ENCODE measurements at regions not wholly inside any gene's neighbourhood (a gene's known extent, or its start where the extent isn't known, plus 50 kb on each side); places are given as distances from the start of the nearest gene placed in this dataset.

DNA sequence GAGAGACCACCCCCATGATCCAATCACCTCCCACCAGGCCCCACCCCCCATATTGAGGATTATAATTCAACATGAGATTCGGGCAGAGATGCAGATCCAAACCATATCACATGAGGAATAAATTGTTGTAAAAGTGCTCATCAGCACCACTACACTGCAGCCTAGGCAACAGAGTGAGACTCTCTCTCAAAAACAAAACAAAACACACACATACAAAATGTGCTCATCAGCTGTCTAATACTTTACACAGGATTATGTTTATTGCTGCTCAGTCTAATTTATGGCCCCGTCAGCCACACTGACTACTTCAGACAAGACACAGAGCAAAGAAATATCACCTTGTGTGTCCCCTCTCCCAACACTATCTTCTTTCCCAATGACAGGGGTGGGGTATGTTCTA lies 72.9 kb upstream of the PPM1J start:
- Histone ChIP-seq H3K9me3 (ENCODE audit: control insufficient read depth in 5 of 5, low read length in 5 of 5) (no peaks in the 10 kb centered on the region), H3K27ac (ENCODE audit: low read depth, low read length) (no peak overlapping the region), H3K36me3 (ENCODE audit: control insufficient read depth in 5 of 5, insufficient read depth in 5 of 5, low read length in 5 of 5) (no peaks in the 10 kb centered on the region), H3K27me3 (ENCODE audit: control insufficient read depth in 5 of 5, insufficient read depth in 4 of 5, low read length in 5 of 5) (no peaks in the 10 kb centered on the region), H3K4me1 (ENCODE audit: control insufficient read depth in 5 of 5, insufficient read depth in 5 of 5, low read length in 5 of 5) (no peaks in the 10 kb centered on the region), H3K4me3 (ENCODE audit: low read depth in 1 of 5, low read length in 5 of 5) (no peak overlapping the region), H3K9ac (ENCODE audit: low read length in 5 of 5) (no peak overlapping the region)

DNA sequence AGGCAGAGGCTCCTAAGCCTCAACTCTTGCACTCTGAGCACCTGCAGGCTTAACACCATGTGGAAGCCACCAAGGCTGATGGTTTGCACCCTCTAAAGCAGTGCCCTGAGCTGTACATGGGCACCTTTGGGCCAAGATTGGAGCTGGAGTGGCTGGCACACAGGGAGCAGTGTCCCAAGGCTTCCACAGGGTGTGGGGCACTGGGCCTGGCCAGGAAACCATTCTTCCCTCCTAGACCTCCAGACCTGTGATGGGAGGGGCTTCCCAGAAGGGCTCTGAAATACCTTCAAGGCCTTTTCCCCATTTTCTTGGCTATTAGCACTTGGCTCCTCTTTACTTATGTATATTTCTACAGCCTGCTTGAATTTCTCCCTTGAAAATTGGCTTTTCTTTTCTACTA lies 67.9 kb upstream of the PPM1J start:
- Histone ChIP-seq H3K36me3 (ENCODE audit: control insufficient read depth in 5 of 5, insufficient read depth in 5 of 5, low read length in 5 of 5) (no peaks in the 10 kb centered on the region), H3K9ac (ENCODE audit: low read length in 5 of 5) (no peak overlapping the region), H3K4me3 (ENCODE audit: low read depth in 1 of 5, low read length in 5 of 5) (no peak overlapping the region), H3K4me1 (ENCODE audit: control insufficient read depth in 5 of 5, insufficient read depth in 5 of 5, low read length in 5 of 5) (no peaks in the 10 kb centered on the region), H3K27ac (ENCODE audit: low read depth, low read length) (no peak overlapping the region), H3K27me3 (ENCODE audit: control insufficient read depth in 5 of 5, insufficient read depth in 4 of 5, low read length in 5 of 5) (no peaks in the 10 kb centered on the region), H3K9me3 (ENCODE audit: control insufficient read depth in 5 of 5, low read length in 5 of 5) (no peaks in the 10 kb centered on the region)

DNA sequence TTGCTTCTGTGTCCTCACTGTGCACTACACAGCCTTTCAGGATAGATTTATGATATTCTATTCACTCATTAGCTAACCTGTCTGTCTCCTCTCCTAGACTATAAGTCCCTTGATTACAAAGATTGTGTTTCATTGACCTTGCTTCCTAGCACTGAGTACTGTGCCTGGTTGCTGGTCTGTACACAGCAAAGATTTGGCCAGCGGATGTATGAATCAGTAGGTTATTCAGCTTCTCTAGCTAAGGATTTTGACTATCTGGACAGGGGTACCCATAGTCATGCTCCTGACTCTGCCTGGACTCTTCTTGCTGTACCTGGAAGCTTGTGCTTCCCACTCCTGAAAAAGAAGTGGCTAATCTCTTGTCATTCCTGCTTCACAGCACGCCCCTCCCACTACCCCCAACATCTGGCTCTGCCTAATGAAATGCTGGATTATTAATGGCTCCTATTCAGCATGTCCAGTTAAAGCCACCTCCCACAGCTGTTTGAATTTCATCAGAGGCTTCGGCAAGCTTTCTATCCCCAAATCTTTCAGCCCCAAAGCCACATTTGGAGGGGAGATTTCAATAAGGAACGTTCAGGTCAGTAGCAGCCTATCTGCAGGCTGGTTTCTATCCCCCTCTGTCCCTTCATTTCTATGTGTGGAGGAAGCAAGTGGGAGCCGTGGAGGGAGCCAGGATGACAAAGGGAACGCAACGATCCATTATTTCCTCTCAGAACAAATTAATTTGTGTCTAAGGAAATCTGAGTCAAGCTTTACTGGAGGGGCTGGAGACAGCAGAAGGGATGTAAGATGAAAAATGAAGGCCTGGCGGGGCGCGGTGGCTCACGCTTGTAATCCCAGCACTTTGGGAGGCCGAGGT lies 64.8 kb upstream of the PPM1J start:
- Histone ChIP-seq H3K9ac (ENCODE audit: low read length in 5 of 5) (no peak overlapping the region), H3K36me3 (ENCODE audit: control insufficient read depth in 5 of 5, insufficient read depth in 5 of 5, low read length in 5 of 5) (no peaks in the 10 kb centered on the region), H3K27ac (ENCODE audit: low read depth, low read length) (no peak overlapping the region), H3K4me1 (ENCODE audit: control insufficient read depth in 5 of 5, insufficient read depth in 5 of 5, low read length in 5 of 5) (no peaks in the 10 kb centered on the region), H3K27me3 (ENCODE audit: control insufficient read depth in 5 of 5, insufficient read depth in 4 of 5, low read length in 5 of 5) (no peaks in the 10 kb centered on the region), H3K4me3 (ENCODE audit: low read depth in 1 of 5, low read length in 5 of 5) (no peak overlapping the region), H3K9me3 (ENCODE audit: control insufficient read depth in 5 of 5, low read length in 5 of 5) (no peaks in the 10 kb centered on the region)

DNA sequence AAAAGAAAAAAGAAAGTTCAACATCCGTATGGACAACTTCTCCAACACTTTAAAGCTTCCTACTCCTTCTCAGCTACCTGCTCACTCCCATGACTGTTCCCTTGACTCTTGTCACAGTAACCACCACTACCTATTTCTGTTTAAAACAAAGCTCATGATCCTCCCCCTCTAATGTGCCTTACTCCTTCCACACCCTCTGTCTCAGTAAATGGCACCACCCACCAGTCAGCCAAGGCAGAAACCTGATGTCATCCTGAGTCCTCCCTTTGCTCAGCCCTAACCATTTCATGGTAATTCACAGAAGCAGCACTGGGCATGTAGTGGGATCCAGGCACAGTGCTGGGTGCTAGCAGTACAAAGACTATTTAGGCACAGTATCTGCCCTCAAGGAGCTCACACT lies 63.0 kb upstream of the PPM1J start:
- H3K9me3 ChIP-seq (ENCODE audit: control insufficient read depth in 5 of 5, low read length in 5 of 5) = no peaks in the 10 kb centered on the region
- no peaks in the 10 kb centered on the region for H3K27me3 ChIP-seq (ENCODE audit: control insufficient read depth in 5 of 5, insufficient read depth in 4 of 5, low read length in 5 of 5)
- H3K36me3 ChIP-seq (ENCODE audit: control insufficient read depth in 5 of 5, insufficient read depth in 5 of 5, low read length in 5 of 5) = no peaks in the 10 kb centered on the region
- H3K4me1 ChIP-seq (ENCODE audit: control insufficient read depth in 5 of 5, insufficient read depth in 5 of 5, low read length in 5 of 5) = no peaks in the 10 kb centered on the region
- H3K4me3 ChIP-seq (ENCODE audit: low read depth in 1 of 5, low read length in 5 of 5) = no peak overlapping the region
- H3K9ac ChIP-seq (ENCODE audit: low read length in 5 of 5) = no peak overlapping the region
- no peak overlapping the region for H3K27ac ChIP-seq (ENCODE audit: low read depth, low read length)

DNA sequence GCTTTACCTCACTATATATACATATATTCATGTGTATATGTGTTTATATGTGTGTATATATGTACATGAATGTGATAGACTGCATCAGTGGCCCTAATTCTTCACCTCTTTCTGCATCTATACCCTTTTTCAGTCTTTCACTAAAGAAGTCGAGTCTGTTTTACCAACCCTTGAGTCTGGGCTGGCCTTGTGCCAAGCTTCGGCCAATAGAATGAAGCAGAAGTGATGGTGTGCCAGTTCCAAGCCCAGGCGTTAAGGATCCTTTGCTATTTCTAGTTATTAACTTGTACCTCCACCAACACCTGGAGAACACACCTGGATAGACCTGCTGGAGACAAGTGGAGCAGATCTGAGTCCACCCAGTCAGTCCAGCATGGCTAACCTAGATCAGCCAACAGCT lies 61.6 kb upstream of the PPM1J start:
- H3K36me3 ChIP-seq (ENCODE audit: control insufficient read depth in 5 of 5, insufficient read depth in 5 of 5, low read length in 5 of 5) = no peaks in the 10 kb centered on the region
- no peaks in the 10 kb centered on the region for H3K9me3 ChIP-seq (ENCODE audit: control insufficient read depth in 5 of 5, low read length in 5 of 5)
- H3K9ac ChIP-seq (ENCODE audit: low read length in 5 of 5) = no peak overlapping the region
- peaks cover 0 to 4% (median 0%) of the 10 kb centered on the region in 5 donors for H3K27me3 ChIP-seq (ENCODE audit: control insufficient read depth in 5 of 5, insufficient read depth in 4 of 5, low read length in 5 of 5)
- H3K4me1 ChIP-seq (ENCODE audit: control insufficient read depth in 5 of 5, insufficient read depth in 5 of 5, low read length in 5 of 5) = no peaks in the 10 kb centered on the region
- no peak overlapping the region for H3K27ac ChIP-seq (ENCODE audit: low read depth, low read length)
- H3K4me3 ChIP-seq (ENCODE audit: low read depth in 1 of 5, low read length in 5 of 5) = no peak overlapping the region

DNA sequence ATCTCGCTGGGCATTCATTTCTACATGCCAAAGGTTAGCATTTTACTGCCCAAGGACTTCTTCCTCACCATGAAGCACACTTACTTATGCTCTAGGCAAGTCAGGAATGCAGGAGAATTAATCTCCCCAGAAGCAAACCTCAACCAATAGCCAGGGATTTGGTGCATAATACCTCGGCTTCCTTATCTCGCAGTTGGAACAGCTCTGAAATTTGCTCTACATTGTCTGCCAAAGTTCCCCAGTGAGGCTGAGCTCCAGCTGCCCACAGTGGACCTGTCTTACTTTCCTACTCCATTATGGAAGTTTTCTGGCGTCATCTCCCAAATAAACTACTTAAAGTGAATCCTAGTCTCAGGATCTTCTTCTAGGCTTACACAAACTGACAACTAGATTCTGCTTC lies 57.6 kb upstream of the PPM1J start:
- Histone ChIP-seq H3K9me3 (ENCODE audit: control insufficient read depth in 5 of 5, low read length in 5 of 5) (peaks cover 0 to 2% (median 0%) of the 10 kb centered on the region in 5 donors), H3K9ac (ENCODE audit: low read length in 5 of 5) (no peak overlapping the region), H3K4me3 (ENCODE audit: low read depth in 1 of 5, low read length in 5 of 5) (no peak overlapping the region), H3K27ac (ENCODE audit: low read depth, low read length) (no peak overlapping the region), H3K4me1 (ENCODE audit: control insufficient read depth in 5 of 5, insufficient read depth in 5 of 5, low read length in 5 of 5) (no peaks in the 10 kb centered on the region), H3K36me3 (ENCODE audit: control insufficient read depth in 5 of 5, insufficient read depth in 5 of 5, low read length in 5 of 5) (no peaks in the 10 kb centered on the region), H3K27me3 (ENCODE audit: control insufficient read depth in 5 of 5, insufficient read depth in 4 of 5, low read length in 5 of 5) (peaks cover 0 to 7% (median 3%) of the 10 kb centered on the region in 5 donors)

DNA sequence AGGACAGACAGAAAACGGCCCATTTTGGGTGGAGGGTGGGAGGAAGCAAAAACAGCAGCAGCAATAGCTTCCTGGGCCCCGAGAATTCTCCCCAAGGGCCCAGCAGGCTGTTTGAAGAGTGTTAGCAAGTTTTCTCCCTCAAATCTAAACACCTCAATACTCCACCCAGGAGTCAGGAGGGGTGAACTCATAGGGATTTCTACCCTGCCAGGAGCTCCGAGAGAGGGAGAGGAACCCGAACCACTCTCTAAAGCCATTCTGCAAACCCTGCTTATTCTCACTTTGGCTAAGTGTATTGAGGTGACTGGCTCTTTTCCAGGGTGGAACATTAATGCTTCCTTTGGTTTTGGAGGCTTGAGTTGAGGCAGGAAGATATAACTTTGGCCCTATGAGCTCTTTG lies 55.6 kb upstream of the PPM1J start:
- H3K27ac ChIP-seq (ENCODE audit: low read depth, low read length) = no peak overlapping the region
- no peaks in the 10 kb centered on the region for H3K4me1 ChIP-seq (ENCODE audit: control insufficient read depth in 5 of 5, insufficient read depth in 5 of 5, low read length in 5 of 5)
- H3K36me3 ChIP-seq (ENCODE audit: control insufficient read depth in 5 of 5, insufficient read depth in 5 of 5, low read length in 5 of 5) = no peaks in the 10 kb centered on the region
- H3K9ac ChIP-seq (ENCODE audit: low read length in 5 of 5) = no peak overlapping the region
- H3K4me3 ChIP-seq (ENCODE audit: low read depth in 1 of 5, low read length in 5 of 5) = no peak overlapping the region
- H3K27me3 ChIP-seq (ENCODE audit: control insufficient read depth in 5 of 5, insufficient read depth in 4 of 5, low read length in 5 of 5) = peaks cover 0 to 7% (median 3%) of the 10 kb centered on the region in 5 donors
- H3K9me3 ChIP-seq (ENCODE audit: control insufficient read depth in 5 of 5, low read length in 5 of 5) = peaks cover 0 to 4% (median 0%) of the 10 kb centered on the region in 5 donors

DNA sequence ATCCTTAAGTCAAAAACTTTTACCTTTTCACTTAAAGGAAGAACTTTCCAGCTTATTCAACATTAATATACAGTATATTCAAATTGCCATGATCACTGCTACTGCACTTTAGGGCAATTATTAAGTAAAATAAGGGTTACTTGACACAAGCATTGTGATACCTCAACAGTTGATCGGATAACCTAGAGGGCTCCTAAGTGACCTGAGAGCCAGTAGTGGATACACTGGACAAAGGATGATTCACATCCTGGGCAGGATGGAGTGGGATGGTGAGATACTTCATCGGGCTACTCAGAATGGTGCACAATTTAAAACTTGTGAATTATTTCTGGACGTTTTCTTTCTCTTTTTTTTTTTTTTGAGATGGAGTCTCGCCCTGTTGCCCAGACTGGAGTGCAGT lies 54.5 kb upstream of the PPM1J start:
- Histone ChIP-seq H3K36me3 (ENCODE audit: control insufficient read depth in 5 of 5, insufficient read depth in 5 of 5, low read length in 5 of 5) (no peaks in the 10 kb centered on the region), H3K27ac (ENCODE audit: low read depth, low read length) (no peak overlapping the region), H3K4me1 (ENCODE audit: control insufficient read depth in 5 of 5, insufficient read depth in 5 of 5, low read length in 5 of 5) (no peaks in the 10 kb centered on the region), H3K27me3 (ENCODE audit: control insufficient read depth in 5 of 5, insufficient read depth in 4 of 5, low read length in 5 of 5) (peaks cover 0 to 7% (median 3%) of the 10 kb centered on the region in 5 donors), H3K9me3 (ENCODE audit: control insufficient read depth in 5 of 5, low read length in 5 of 5) (peaks cover 0 to 4% (median 0%) of the 10 kb centered on the region in 5 donors), H3K4me3 (ENCODE audit: low read depth in 1 of 5, low read length in 5 of 5) (no peak overlapping the region), H3K9ac (ENCODE audit: low read length in 5 of 5) (no peak overlapping the region)

DNA sequence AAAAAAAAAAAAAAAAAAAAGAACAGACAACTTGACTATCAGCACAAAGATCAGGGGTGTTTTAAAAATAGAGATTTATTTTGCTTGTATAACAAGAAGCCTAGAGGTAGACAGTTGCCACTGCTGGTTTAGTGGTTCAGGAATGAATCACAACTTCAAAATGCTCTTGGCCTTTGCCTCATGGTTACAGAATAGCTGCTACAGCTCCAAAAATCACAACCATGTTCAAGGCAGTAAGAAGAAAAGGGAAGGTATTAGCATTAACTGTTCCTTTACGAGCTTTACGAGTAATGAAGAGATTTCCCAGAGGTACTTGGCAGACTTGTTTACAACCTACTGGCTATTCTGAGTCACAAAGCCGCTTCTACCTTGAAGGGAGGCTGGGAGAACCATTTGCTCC lies 52.5 kb upstream of the PPM1J start:
- no peak overlapping the region for H3K27ac ChIP-seq (ENCODE audit: low read depth, low read length)
- H3K27me3 ChIP-seq (ENCODE audit: control insufficient read depth in 5 of 5, insufficient read depth in 4 of 5, low read length in 5 of 5) = peaks cover 0 to 5% (median 2%) of the 10 kb centered on the region in 5 donors
- no peak overlapping the region for H3K4me3 ChIP-seq (ENCODE audit: low read depth in 1 of 5, low read length in 5 of 5)
- H3K36me3 ChIP-seq (ENCODE audit: control insufficient read depth in 5 of 5, insufficient read depth in 5 of 5, low read length in 5 of 5) = no peaks in the 10 kb centered on the region
- H3K4me1 ChIP-seq (ENCODE audit: control insufficient read depth in 5 of 5, insufficient read depth in 5 of 5, low read length in 5 of 5) = peaks cover 0 to 1% (median 0%) of the 10 kb centered on the region in 5 donors
- no peak overlapping the region for H3K9ac ChIP-seq (ENCODE audit: low read length in 5 of 5)
- peaks cover 0 to 4% (median 0%) of the 10 kb centered on the region in 5 donors for H3K9me3 ChIP-seq (ENCODE audit: control insufficient read depth in 5 of 5, low read length in 5 of 5)
